WTC11 (cell line): ENCODE measurements at regions not wholly inside any gene's neighbourhood (a gene's known extent, or its start where the extent isn't known, plus 50 kb on each side); places are given as distances from the start of the nearest gene placed in this dataset.

Experiments used
- ATAC-seq: fragments of 200-7000 bp; cut with Tn5 transposase; 2 replicates; pipeline ENCODE4 v1.10.0; 2021; ENCODE audit warnings: mild to moderate bottlenecking, moderate library complexity
- CTCF ChIA-PET: fragments of 300-600 bp; sonication (Branson Sonifier 250); formaldehyde crosslinking; loops from one replicate; lab custom pipeline; 2021; ENCODE audit warnings: antibody characterized with exemption; lab: Charles Lee
- POLR2A ChIA-PET: fragments of 350-600 bp; sonication (Branson Sonifier 250); formaldehyde crosslinking; loops from one replicate; lab custom pipeline; 2021; ENCODE audit warnings: antibody characterized with exemption; lab: Charles Lee
- DNase-seq: peaks from one replicate; pipeline ENCODE4 v3.0.0; 2021; ENCODE audit warnings: low spot score
- H3K27ac Mint-ChIP-seq: 2 replicates; pipeline ENCODE4 v1.8.0; 2021; ENCODE audit warnings: mixed read lengths
- H3K27me3 Mint-ChIP-seq: 2 replicates; pipeline ENCODE4 v1.8.0; 2021; ENCODE audit warnings: low read depth, mild to moderate bottlenecking, moderate library complexity, mixed read lengths
- H3K36me3 Mint-ChIP-seq: 2 replicates; pipeline ENCODE4 v1.8.0; 2021; ENCODE audit warnings: mixed read lengths
- H3K4me1 Mint-ChIP-seq: 2 replicates; pipeline ENCODE4 v1.8.0; 2022; ENCODE audit warnings: mixed read lengths
- H3K4me3 Mint-ChIP-seq: 2 replicates; pipeline ENCODE4 v1.8.0; 2021; ENCODE audit warnings: mild to moderate bottlenecking, moderate library complexity, mixed read lengths
- H3K9me3 Mint-ChIP-seq: 2 replicates; pipeline ENCODE4 v1.8.0; 2021; ENCODE audit warnings: mixed read lengths
- AFF4 ChIP-seq: sonication (generic); formaldehyde crosslinking; IDR thresholded peaks from 2 replicates; pipeline ENCODE4 v1.8.1; 2023; ENCODE audit warnings: mild to moderate bottlenecking, missing genetic modification reagents, borderline replicate concordance
- ATF1 ChIP-seq: sonication (generic); formaldehyde crosslinking; IDR thresholded peaks from 2 replicates; pipeline ENCODE4 v1.8.1; 2023; ENCODE audit warnings: mild to moderate bottlenecking, moderate library complexity, missing genetic modification reagents
- ATF2 ChIP-seq: sonication (generic); formaldehyde crosslinking; IDR thresholded peaks from 2 replicates; pipeline ENCODE4 v1.8.1; 2022; ENCODE audit warnings: low read depth, missing genetic modification reagents, borderline replicate concordance
- E2F4 ChIP-seq: sonication (generic); formaldehyde crosslinking; IDR thresholded peaks from 2 replicates; pipeline ENCODE4 v1.8.1; 2022; ENCODE audit warnings: low read depth, mild to moderate bottlenecking, moderate library complexity, missing genetic modification reagents, borderline replicate concordance
- ERG ChIP-seq: fragments of 250-450 bp; sonication (Bioruptor Pico); IDR thresholded peaks from 2 replicates; pipeline ENCODE4 v1.8.0; 2021; ENCODE audit warnings: mild to moderate bottlenecking
- FOXP4 ChIP-seq: sonication (generic); formaldehyde crosslinking; IDR thresholded peaks from 2 replicates; pipeline ENCODE4 v1.8.0; 2022; ENCODE audit warnings: mild to moderate bottlenecking, missing genetic modification reagents
- GTF2I ChIP-seq: fragments of 250-450 bp; sonication (Bioruptor Pico); conservative IDR thresholded peaks from 2 replicates; pipeline ENCODE4 v1.4.0; 2021; ENCODE audit warnings: mild to moderate bottlenecking
- IRF2 ChIP-seq: sonication (generic); formaldehyde crosslinking; IDR thresholded peaks from 2 replicates; pipeline ENCODE4 v1.8.0; 2022; ENCODE audit warnings: low read depth, missing genetic modification reagents, borderline replicate concordance
- MXD4 ChIP-seq: fragments of 250-450 bp; sonication (Bioruptor Pico); IDR thresholded peaks from 2 replicates; pipeline ENCODE4 v1.8.0; 2021; ENCODE audit warnings: mild to moderate bottlenecking, moderate library complexity, borderline replicate concordance
- NR3C1 ChIP-seq: sonication (generic); formaldehyde crosslinking; conservative IDR thresholded peaks from 2 replicates; pipeline ENCODE4 v1.8.1; 2023; ENCODE audit warnings: low read depth, mild to moderate bottlenecking, missing genetic modification reagents
- OVOL2 ChIP-seq: fragments of 250-450 bp; sonication (Bioruptor Pico); IDR thresholded peaks from 2 replicates; pipeline ENCODE4 v1.9.0; 2021; ENCODE audit warnings: mild to moderate bottlenecking, borderline replicate concordance
- SMAD4 ChIP-seq: sonication (generic); formaldehyde crosslinking; IDR thresholded peaks from 2 replicates; pipeline ENCODE4 v1.8.0; 2022; ENCODE audit warnings: mild to moderate bottlenecking, missing genetic modification reagents
- SP1 ChIP-seq: sonication (generic); formaldehyde crosslinking; conservative IDR thresholded peaks from 2 replicates; pipeline ENCODE4 v1.8.1; 2022; ENCODE audit warnings: missing genetic modification reagents
- USF2 ChIP-seq: sonication (generic); formaldehyde crosslinking; IDR thresholded peaks from 2 replicates; pipeline ENCODE4 v1.8.1; 2023; ENCODE audit warnings: mild to moderate bottlenecking, missing genetic modification reagents, moderate library complexity
- TF ChIP-seq, protein P1 (sequence below): sonication (generic); formaldehyde crosslinking; conservative IDR thresholded peaks from 2 replicates; pipeline ENCODE4 v1.8.1; 2022; ENCODE audit warnings: mild to moderate bottlenecking, missing genetic modification reagents
- TF ChIP-seq, protein P2 (sequence below): fragments of 250-450 bp; sonication (Bioruptor Pico); IDR thresholded peaks from 2 replicates; pipeline ENCODE4 v1.9.0; 2021; ENCODE audit warnings: moderate library complexity, mild to moderate bottlenecking, inconsistent platforms, borderline replicate concordance
- TF ChIP-seq, protein P3 (sequence below): sonication (generic); formaldehyde crosslinking; IDR thresholded peaks from 2 replicates; pipeline ENCODE4 v1.8.0; 2022; ENCODE audit warnings: missing genetic modification reagents

DNA sequence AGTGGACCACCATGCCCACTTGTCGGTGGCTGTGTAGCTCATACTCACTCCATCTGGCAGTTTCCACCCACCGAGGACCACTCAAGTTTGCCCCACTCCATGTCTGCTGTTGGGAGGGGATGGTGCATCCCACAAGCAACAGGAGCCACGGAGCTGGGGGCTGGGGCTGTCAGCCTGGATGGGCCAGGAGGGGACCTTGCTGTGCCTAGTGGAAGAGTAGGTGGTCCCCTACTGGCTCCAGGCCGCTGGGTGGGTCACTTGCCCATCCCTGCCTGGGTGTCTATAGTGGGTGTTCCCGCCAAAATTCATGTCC lies 57.0 kb downstream of the SMIM38 start:
- CTCF ChIA-PET, result interaction anchor here (2.3 kb wide), 1 partner anchor 81 kb away, joined by 7 read pairs; no protein-coding TSS in a partner anchor
- no peaks in the 10 kb centered on the region for H3K36me3 Mint-ChIP-seq
- POLR2A ChIA-PET, result no interaction called here
- H3K4me3 Mint-ChIP-seq, result no peak overlapping the region
- no peak for ATAC-seq
- H3K4me1 Mint-ChIP-seq, result peaks cover 6% of the 10 kb centered on the region; the same call in 1 of the 2 replicates
- H3K27me3 Mint-ChIP-seq, result peaks cover 3% of the 10 kb centered on the region; the same call in 1 of the 2 replicates
- peaks cover 11% of the 10 kb centered on the region for H3K9me3 Mint-ChIP-seq
- no peak overlapping the region for H3K27ac Mint-ChIP-seq
- TF ChIP-seq, protein P1, sequence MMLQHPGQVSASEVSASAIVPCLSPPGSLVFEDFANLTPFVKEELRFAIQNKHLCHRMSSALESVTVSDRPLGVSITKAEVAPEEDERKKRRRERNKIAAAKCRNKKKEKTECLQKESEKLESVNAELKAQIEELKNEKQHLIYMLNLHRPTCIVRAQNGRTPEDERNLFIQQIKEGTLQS, result no peak
- TF ChIP-seq, protein P2, sequence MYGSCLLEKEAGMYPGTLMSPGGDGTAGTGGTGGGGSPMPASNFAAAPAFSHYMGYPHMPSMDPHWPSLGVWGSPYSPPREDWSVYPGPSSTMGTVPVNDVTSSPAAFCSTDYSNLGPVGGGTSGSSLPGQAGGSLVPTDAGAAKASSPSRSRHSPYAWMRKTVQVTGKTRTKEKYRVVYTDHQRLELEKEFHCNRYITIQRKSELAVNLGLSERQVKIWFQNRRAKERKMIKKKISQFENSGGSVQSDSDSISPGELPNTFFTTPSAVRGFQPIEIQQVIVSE (CRISPR knock-in tag), result no peak
- DNase-seq, result peak; percentile 2

- POLR2A ChIA-PET, result no interaction called here
- Mint-ChIP-seq H3K9me3 (peaks cover 9% of the 10 kb centered on the region), H3K4me3 (no peak overlapping the region), H3K27me3 (peaks cover 3% of the 10 kb centered on the region; the same call in 1 of the 2 replicates), H3K4me1 (peaks cover 6% of the 10 kb centered on the region; the same call in 1 of the 2 replicates), H3K36me3 (no peaks in the 10 kb centered on the region), H3K27ac (no peak overlapping the region)
- CTCF ChIA-PET, result interaction anchor here (1.6 to 2.3 kb wide), 2 partner anchors 82 to 112 kb away, joined by 4 to 7 read pairs; no protein-coding TSS in a partner anchor
- ATAC-seq, result no peak
- no peak for DNase-seq
- TF ChIP-seq NR3C1 (CRISPR knock-in tag) (no peak), ATF1 (no peak), AFF4 (CRISPR knock-in tag) (no peak), SMAD4 (CRISPR knock-in tag) (no peak), IRF2 (CRISPR knock-in tag) (no peak), ERG (CRISPR knock-in tag) (no peak), ATF2 (CRISPR knock-in tag) (no peak), GTF2I (CRISPR knock-in tag) (no peak), MXD4 (CRISPR knock-in tag) (no peak), SP1 (CRISPR knock-in tag) (no peak), E2F4 (CRISPR knock-in tag) (no peak), OVOL2 (CRISPR knock-in tag) (no peak), USF2 (no peak), FOXP4 (no peak)
- TF ChIP-seq, protein P2 (CRISPR knock-in tag), result no peak
- TF ChIP-seq, protein P3, sequence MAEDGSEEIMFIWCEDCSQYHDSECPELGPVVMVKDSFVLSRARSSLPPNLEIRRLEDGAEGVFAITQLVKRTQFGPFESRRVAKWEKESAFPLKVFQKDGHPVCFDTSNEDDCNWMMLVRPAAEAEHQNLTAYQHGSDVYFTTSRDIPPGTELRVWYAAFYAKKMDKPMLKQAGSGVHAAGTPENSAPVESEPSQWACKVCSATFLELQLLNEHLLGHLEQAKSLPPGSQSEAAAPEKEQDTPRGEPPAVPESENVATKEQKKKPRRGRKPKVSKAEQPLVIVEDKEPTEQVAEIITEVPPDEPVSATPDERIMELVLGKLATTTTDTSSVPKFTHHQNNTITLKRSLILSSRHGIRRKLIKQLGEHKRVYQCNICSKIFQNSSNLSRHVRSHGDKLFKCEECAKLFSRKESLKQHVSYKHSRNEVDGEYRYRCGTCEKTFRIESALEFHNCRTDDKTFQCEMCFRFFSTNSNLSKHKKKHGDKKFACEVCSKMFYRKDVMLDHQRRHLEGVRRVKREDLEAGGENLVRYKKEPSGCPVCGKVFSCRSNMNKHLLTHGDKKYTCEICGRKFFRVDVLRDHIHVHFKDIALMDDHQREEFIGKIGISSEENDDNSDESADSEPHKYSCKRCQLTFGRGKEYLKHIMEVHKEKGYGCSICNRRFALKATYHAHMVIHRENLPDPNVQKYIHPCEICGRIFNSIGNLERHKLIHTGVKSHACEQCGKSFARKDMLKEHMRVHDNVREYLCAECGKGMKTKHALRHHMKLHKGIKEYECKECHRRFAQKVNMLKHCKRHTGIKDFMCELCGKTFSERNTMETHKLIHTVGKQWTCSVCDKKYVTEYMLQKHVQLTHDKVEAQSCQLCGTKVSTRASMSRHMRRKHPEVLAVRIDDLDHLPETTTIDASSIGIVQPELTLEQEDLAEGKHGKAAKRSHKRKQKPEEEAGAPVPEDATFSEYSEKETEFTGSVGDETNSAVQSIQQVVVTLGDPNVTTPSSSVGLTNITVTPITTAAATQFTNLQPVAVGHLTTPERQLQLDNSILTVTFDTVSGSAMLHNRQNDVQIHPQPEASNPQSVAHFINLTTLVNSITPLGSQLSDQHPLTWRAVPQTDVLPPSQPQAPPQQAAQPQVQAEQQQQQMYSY (CRISPR knock-in tag), result no peak
Observed at GRCh38 chr11:69213316-69213715, 57.6 kb downstream of the SMIM38 start.
